Motor neuron (in vitro differentiated cells): ENCODE measurements at regions not wholly inside any gene's neighbourhood (a gene's known extent, or its start where the extent isn't known, plus 50 kb on each side); places are given as distances from the start of the nearest gene placed in this dataset.

Experiments used
- ATAC-seq, 8 experiments: fragments of 200-7000 bp; cut with Tn5 transposase; replicated peaks in 6 of 8; 2 replicates each; pipeline ENCODE4 v1.8.0; 2021; ENCODE audit warnings: mild to moderate bottlenecking in 8 of 8, moderate library complexity in 8 of 8
- H3K27ac ChIP-seq, 2 donors: fragments of 250-450 bp; sonication (Bioruptor Pico); 2 replicates each; pipeline ENCODE4 v1.9.0; 2021; ENCODE audit warnings: antibody characterized with exemption in 2 of 2, mild to moderate bottlenecking in 2 of 2, moderate library complexity in 1 of 2
- H3K4me1 ChIP-seq, 2 donors: fragments of 250-450 bp; sonication (Bioruptor Pico); replicated peaks in 1 of 2; 2 replicates each; pipeline ENCODE4 v1.6.1; 2021; ENCODE audit warnings: antibody characterized with exemption in 2 of 2, mild to moderate bottlenecking in 2 of 2, moderate library complexity in 1 of 2
- H3K4me3 ChIP-seq, 5 donors: fragments of 250-450 bp; sonication (Bioruptor Pico); 2 replicates each; pipeline ENCODE4 v1.9.0; 2021; ENCODE audit warnings: antibody characterized with exemption in 5 of 5, mild to moderate bottlenecking in 5 of 5, moderate library complexity in 4 of 5
- WGBS, 10 experiments: fragments of 450-650 bp; shearing (Covaris generic); methylation state at CpG; one replicate each; pipeline ENCODE4 v1.0.0; 2022; 5-methylcytosine and 5-hydroxymethylcytosine counted together
- in situ Hi-C, 9 experiments: fragments of 400-800 bp; cut with MboI; loops; one replicate each; pipeline ENCODE4 v1.15.0; 2021; ENCODE audit warnings: low sequenced_read_pairs in 9 of 9, low pct_unique_long_range_greater_than_20kb in 2 of 9; ENCODE audit not compliant: unreplicated experiment in 9 of 9

DNA sequence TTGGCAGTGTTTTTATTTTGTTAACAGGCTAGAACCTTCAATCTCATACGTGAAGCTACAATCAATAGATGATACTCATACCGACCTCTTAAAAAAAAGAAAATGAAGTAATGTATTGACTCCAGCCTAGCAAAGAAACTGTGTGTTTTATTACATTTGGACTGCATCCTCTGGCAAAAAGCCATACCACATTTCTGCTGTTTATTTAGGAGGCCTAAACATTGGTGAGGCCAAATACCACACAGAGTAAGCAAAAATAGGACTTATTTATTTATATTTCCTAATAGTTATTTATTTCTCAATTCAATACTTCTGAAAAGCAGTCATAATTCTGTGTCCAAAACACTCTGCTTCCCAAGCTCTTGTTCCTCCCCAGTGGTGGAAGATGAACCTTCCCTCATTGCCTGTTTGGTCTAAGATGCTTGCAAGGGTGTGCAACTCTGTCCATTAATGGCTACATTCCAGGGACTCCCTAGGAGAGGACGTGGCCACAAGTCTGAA is 398.8 kb upstream of the KLF6 start:
- in situ Hi-C loops: no loop called here
- no peak overlapping the region for H3K4me3 ChIP-seq
- no peak for ATAC-seq
- H3K4me1 ChIP-seq: peaks cover 0 to 17% of the 10 kb centered on the region in 2 donors
- WGBS, 10 experiments: 10 to 100% (median 76%) methylated on average over 2 to 3 of the region's 3 CpGs
- H3K27ac ChIP-seq: no peak overlapping the region

DNA sequence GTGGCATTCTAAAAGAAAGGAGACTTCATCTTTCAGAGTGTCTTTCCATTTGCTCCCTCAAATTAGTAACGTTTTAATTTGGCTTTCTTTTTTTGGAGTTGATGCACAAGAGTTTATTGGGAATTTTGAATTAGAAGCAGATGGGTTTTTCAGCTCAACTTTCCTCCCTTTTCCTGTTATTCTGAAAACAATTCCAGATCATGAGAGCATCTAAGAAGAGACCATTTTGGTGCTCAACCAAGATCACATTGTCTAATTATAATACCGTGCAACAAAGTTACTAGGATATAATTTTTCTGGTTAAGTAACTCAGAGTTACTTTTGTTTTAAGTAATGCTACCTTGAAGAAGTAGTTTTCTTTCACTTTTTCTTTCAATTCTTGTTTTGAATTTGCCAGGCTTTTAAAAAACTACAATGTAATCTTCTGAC is 396.6 kb upstream of the KLF6 start:
- WGBS, 10 experiments: 0 to 100% (median 40%) methylated on average over 1 to 2 of the region's 2 CpGs
- Histone ChIP-seq H3K27ac (no peak overlapping the region), H3K4me1 (peaks cover 0 to 19% of the 10 kb centered on the region in 2 donors), H3K4me3 (no peak overlapping the region)
- no peak for ATAC-seq
- in situ Hi-C loops: no loop called here

DNA sequence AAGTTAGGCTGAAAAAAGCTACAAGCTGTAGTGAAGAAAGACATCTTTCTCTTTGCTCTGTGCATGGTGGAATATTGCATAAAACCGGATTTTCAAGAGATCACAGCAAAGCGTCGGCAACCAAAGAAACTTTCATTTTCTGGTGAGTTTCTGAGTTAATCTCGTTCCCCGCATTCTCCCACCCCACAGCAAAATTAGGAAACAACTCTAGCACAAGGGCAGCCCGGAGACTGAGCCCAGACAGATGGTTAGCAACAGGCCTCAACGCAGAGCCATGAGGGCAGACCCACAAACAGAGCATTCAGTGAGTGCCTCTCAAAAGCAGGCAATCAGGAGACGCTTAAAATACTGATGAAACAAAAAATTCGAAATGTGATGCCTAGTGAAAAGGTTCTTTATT is 396.1 kb upstream of the KLF6 start:
- Histone ChIP-seq H3K27ac (no peak overlapping the region), H3K4me1 (peaks cover 0 to 19% of the 10 kb centered on the region in 2 donors), H3K4me3 (no peak overlapping the region)
- peak in 2 of 8 experiments; percentile 16 to 66 for ATAC-seq
- in situ Hi-C loops: no loop called here
- 14 to 100% (median 74%) methylated on average over 3 to 9 of the region's 9 CpGs for WGBS, 10 experiments

DNA sequence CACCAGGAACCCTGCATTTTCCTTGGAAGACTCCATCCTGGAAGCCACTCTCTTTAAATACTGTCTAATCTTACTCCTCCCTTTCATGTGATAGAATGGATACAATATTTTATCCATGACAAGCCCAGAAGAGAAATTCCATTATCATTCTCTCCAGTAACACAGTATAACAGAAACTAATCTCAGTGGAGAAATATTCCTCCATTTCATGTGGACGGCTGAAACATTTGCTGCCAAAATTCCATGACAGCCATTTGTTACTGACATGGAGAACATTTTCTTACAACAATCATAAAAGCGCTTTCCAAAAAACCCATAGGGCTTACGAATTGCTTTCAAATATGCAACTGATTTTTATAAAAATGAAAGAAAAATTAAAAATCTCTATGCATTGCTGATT is 392.8 kb upstream of the KLF6 start:
- WGBS, 10 experiments: 34 to 100% (median 84%) methylated on average over 1 to 3 of the region's 3 CpGs; no CpG with 5 or more reads in 1 of the 10 experiments
- no peak overlapping the region for H3K4me3 ChIP-seq
- H3K27ac ChIP-seq: no peak overlapping the region
- H3K4me1 ChIP-seq: peaks cover 0 to 19% of the 10 kb centered on the region in 2 donors
- ATAC-seq: no peak
- in situ Hi-C loops: no loop called here

GRCh38 chr10:4176500-4177281 is 391.7 kb upstream of the KLF6 start:
- no peak overlapping the region for H3K27ac ChIP-seq
- in situ Hi-C loops: no loop called here
- no peak for ATAC-seq
- WGBS, 10 experiments: 0 to 100% (median 78%) methylated on average over 1 to 5 of the region's 5 CpGs
- no peak overlapping the region for H3K4me3 ChIP-seq
- peaks cover 0 to 19% of the 10 kb centered on the region in 2 donors for H3K4me1 ChIP-seq

DNA sequence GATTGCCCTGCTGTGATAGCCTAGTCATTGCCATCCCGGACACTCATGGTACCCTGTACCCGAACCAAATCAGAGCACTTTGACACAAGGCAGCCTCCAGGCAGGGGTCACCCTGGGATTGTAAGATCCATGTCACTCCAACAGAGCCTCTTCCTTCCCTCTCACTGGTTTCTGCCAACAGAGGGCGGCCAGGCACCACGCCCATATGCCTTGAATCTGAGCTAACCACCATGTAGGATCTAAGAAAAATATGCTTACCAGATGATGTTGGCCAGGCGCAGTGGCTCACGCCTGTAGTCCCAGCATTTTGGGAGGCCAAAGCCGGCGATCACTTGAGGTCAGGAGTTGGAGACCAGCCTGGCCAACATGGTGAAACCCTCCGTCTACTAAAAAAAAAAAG is 389.2 kb upstream of the KLF6 start:
- ATAC-seq: peak in 1 of 8 experiments; percentile 54
- Histone ChIP-seq H3K27ac (no peak overlapping the region), H3K4me1 (peaks cover 0 to 3% of the 10 kb centered on the region in 2 donors), H3K4me3 (no peak overlapping the region)
- 33 to 100% (median 93%) methylated on average over 1 to 7 of the region's 9 CpGs; no CpG with 5 or more reads in 2 of the 10 experiments for WGBS, 10 experiments
- in situ Hi-C loops: no loop called here

DNA sequence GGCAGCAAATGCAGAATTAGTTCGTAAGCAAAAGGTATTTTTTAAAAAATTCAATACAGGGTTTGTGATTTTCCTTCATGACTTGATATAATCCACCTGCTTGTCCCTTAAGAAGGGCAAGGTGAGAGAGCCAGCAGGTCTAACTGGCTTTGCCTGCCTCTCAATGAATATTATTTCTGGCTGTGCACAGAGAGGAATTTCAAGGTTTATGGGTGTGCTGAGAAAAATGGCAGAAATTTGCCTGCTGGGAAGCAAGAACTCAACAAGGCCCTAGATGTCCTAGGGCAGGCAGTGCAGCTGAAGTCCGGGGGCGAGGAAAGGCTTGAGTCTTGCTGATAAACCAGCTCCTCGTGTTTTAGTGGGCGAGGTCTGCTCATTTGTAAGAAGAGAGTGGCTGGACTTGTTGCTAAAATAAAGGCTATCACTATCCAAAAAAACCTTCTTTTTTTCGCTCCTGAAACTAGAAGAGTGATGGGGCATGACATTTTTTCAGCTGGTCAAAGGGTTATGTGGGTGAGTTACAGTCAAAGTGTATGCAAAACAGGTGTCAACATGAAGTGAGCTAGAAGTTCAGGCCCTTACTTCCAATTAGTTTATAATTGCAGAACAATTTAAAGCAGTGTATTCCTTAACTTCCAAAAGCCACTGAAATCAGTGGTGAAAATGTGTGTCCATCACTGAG is 385.8 kb upstream of the KLF6 start:
- in situ Hi-C loops: no loop called here
- 60 to 100% (median 86%) methylated on average over 1 to 6 of the region's 6 CpGs; no CpG with 5 or more reads in 1 of the 10 experiments for WGBS, 10 experiments
- Histone ChIP-seq H3K4me1 (no peaks in the 10 kb centered on the region), H3K4me3 (no peak overlapping the region), H3K27ac (no peak overlapping the region)
- ATAC-seq: no peak

DNA sequence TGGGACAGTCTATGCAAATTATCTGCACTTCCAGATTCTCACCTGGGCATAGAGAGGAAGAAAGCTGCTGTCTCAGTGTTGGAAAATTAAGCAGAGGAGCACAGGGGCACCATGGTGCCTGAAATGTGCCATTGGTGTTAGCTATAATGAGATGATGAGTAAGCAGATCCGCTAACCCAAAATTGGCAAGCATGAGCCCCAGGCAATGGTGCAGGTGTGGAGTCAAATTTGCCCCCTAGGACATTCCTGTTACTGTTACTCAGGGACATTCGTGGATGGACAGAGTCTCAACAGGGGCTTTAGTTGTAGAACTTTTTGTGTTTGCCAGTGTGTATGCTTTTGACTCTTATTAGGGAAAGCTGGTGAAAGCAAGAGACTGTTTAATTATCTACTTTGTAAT is 385.2 kb upstream of the KLF6 start:
- WGBS, 10 experiments: 0 to 100% (median 80%) methylated on average over 1 to 2 of the region's 2 CpGs; no CpG with 5 or more reads in 2 of the 10 experiments
- Histone ChIP-seq H3K4me1 (no peaks in the 10 kb centered on the region), H3K4me3 (no peak overlapping the region), H3K27ac (no peak overlapping the region)
- ATAC-seq: no peak
- in situ Hi-C loops: no loop called here

DNA sequence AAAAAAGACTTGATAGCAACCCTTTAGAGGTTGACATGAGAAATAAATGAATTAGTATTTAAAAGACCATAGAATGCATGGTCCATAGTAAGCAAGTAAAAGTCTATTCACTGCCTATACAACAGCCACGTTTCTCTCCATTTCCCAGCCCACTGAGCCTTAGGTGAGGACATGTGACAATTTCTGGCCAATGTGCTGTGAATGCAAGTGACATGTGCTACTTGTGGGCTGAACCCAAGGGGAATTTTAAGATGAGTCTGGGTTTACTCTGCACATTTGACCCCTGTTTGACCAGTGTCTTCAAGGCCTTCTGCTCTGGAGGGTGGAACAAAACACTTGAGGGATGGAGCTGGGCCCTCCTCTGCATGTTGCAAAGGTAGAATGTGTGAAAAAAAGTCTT is 384.4 kb upstream of the KLF6 start:
- no peak for ATAC-seq
- WGBS, 10 experiments: 67 to 100% (median 83%) methylated on average over 1 of the region's 1 CpG; no CpG with 5 or more reads in 5 of the 10 experiments
- in situ Hi-C loops: no loop called here
- Histone ChIP-seq H3K4me1 (no peaks in the 10 kb centered on the region), H3K27ac (no peak overlapping the region), H3K4me3 (no peak overlapping the region)

DNA sequence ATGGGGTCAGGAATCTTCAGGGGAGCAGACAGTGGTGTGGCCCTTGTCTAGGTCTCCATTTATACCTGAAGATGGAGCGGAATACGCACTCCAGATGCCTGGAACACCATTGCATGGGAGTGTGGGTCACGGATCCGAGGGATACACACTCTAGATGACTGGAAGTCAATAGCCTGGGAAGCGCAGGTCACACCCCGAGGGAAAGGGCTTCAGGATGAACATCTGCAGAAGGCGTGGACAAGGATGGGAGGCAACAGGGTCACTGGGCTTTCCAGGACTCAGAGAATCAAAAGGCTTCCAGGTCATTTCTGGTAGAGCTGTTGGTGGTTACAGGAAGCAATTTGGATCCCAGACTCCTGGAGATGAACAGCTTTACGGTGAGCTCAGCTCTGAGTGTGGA is 382.2 kb upstream of the KLF6 start:
- no peak overlapping the region for H3K4me3 ChIP-seq
- peak in 1 of 8 experiments; percentile 38 for ATAC-seq
- 84 to 100% (median 100%) methylated on average over 1 to 4 of the region's 8 CpGs; no CpG with 5 or more reads in 5 of the 10 experiments for WGBS, 10 experiments
- no peaks in the 10 kb centered on the region for H3K4me1 ChIP-seq
- no peak overlapping the region for H3K27ac ChIP-seq
- in situ Hi-C loops: no loop called here

- Histone ChIP-seq H3K27ac (no peak overlapping the region), H3K4me1 (no peaks in the 10 kb centered on the region), H3K4me3 (no peak overlapping the region)
- in situ Hi-C loops: no loop called here
- peak in 1 of 8 experiments; percentile 40 for ATAC-seq
- WGBS, 10 experiments: 50 to 91% (median 79%) methylated on average over 1 to 7 of the region's 7 CpGs
Observed at GRCh38 chr10:4162571-4163286, 377.7 kb upstream of the KLF6 start.

DNA sequence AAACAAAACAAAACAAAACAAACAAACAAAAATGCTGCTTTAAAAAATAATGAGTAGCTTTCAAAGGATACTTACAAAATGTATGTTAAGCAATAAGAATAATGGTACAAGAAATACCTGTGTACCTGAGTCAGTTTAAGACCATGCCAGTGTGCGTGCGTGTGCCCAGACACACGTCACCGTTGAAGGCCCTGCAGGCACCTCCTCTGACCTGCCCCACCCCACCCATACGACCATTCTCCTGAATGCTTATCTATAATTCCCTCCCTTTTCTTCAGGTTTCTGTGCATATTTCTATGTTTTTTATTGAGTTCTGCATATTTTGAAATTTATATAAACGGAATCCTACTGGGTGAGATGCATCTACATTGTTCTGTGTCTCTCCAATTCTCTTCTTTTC is 374.2 kb upstream of the KLF6 start:
- no peak for ATAC-seq
- 80 to 100% (median 90%) methylated on average over 1 to 6 of the region's 6 CpGs; no CpG with 5 or more reads in 4 of the 10 experiments for WGBS, 10 experiments

DNA sequence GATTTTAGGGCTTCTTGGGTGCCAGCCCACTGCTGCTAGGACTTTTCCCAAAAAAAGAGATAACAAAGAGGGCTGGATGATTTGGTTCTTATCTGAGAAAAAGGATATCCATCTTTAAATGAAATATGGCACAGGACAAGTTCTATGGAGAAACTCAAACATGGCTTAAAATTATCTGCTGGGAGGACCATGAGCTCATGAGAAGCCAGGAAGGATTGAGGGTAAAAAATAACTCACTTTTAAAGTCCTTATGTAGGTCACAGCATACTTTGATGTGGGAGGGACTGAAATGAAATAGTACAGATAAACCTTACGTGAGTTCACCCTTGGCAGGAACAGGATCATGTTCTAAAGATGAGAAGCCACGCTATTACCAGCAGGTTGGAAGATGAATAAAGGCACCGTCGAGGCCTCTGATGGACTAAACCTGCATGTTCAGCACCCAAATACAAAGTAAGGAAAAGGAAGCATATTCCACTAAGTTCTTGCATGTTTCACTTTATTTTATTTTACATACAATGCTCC is 369.2 kb upstream of the KLF6 start:
- no peak for ATAC-seq
- no peaks in the 10 kb centered on the region for H3K4me1 ChIP-seq
- no peak overlapping the region for H3K27ac ChIP-seq
- in situ Hi-C loops: no loop called here
- WGBS, 10 experiments: 76 to 100% (median 89%) methylated on average over 1 to 4 of the region's 4 CpGs
- H3K4me3 ChIP-seq: no peak overlapping the region

More for the DNA sequence above, 374.2 kb upstream of the KLF6 start:
- H3K27ac ChIP-seq: no peak overlapping the region
- in situ Hi-C loops: no loop called here
- no peak overlapping the region for H3K4me3 ChIP-seq
- H3K4me1 ChIP-seq: no peaks in the 10 kb centered on the region
